ENCODE measurements at regions not wholly inside any gene's neighbourhood (a gene's known extent, or its start where the extent isn't known, plus 50 kb on each side); places are given as distances from the start of the nearest gene placed in this dataset.

DNA sequence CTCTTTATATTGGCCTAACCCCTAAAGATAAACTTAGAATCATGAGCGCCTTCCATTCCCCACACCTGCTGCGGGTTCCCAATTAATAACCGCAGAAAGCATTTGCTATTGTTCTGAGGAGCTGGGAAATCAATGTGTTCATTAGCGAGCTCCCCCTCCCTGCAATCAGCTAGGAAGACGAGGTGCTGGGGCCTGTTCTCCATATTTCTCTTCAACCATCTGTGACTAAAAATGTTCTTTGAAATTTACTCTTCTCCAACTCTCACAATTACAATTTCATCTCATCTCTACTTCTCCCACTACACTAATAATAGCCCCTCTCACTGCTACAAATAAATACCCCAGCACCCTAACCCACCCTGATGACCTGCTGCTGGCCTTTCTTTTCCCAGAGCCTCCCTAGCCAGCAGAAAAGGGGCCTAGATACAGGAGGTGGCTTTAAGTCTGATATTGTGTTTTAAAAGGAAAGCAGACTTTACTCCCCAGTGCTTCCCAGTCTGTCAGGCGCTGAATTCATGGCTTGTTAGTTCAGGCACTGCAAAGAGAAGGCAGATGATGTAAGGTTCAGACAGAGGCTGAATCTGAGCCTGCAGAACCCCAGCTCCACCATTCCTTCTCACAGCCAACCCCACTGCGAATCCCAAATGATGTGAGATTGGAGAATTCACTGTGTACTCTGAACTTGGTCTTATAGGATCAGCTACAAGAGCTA is 477.5 kb upstream of the DAB1 start:
- DNase-seq: no peak

DNA sequence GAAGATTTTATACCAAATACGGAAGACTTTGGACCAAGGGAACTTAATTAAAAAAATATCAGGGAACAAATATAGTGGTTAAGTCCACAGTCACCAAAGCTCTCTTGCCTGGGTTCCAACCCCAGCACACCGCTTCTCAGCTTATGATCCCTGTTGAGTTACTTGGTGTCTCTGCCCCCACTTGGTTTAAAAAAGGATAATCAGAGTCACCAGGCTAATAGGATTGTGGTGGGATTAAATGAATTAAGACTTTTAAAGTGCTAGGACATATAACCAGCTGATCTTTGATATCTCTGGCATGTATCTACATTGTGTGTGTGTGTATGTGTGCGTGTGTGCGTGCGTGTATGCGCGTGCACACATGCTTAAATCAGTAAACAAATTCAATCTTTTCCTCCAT is 474.7 kb upstream of the DAB1 start:
- DNase-seq: no peak

DNA sequence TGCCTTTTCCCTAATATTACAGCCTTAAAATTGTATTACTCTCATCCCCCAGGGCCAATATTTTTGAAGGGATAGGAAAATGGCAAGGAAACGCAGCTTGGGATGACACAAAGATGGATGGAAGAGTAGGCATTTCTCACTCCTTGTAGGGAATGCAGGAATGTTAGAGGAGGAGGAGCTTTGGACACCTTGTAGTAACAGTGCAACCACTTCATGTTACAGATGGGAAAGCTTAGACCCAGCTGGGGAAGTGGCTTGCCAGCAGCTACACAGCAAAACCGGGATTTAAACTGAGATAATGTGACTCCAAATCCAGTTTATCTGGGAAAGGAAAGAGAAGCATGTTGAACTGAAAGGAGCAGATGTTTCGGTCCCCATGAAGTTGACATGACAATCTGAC is 473.7 kb upstream of the DAB1 start:
- DNase-seq: no peak

DNA sequence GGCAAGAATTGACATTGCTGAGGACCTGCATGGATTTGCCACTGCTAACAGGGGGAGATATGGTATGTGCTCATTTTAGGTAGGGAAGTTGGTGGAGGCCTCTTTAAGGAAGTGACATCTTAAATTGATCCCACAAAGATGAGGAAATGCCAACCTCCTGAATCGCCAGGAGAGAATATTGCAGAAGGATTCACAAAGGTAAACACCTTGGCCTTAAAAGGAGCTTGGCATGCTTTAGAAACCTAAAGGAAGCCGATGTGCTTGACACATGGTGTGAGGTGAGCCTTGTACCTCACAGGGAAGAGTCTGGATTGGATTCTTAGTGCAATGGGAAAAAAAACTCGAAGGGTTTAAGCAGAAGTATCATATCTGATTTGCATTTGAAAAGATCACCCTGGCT is 470.5 kb upstream of the DAB1 start:
- no peak for DNase-seq

DNA sequence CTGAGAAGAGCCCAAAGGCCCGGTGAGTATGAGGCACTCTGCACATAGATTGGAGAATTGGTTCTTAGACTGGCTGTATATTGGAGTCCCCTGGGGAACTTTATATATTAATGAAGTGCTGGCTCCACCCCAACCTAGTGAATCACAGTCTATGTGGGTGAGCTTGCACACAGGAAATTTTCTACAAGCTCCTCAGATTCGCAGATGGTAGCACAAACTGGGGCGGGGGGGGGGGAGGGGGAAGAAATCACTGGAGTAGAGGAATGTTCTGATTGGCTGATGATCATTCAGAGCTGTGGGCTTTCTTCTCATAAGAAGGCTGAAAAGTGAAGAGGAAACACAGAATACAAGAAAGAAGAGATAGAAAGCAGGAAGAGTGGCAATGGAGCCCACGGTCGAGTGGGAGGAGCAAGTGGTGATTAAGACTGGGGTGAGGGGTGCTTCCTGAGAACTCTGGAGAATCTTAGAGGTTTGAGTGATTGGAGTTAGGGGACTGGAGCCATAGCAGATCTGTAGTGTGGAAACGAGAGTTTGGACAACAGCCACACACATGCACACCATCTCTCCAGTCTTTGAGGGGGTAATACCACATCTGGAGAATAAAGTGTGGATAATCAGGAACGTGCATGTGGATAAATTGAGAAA is 465.9 kb upstream of the DAB1 start:
- no peak for DNase-seq

DNA sequence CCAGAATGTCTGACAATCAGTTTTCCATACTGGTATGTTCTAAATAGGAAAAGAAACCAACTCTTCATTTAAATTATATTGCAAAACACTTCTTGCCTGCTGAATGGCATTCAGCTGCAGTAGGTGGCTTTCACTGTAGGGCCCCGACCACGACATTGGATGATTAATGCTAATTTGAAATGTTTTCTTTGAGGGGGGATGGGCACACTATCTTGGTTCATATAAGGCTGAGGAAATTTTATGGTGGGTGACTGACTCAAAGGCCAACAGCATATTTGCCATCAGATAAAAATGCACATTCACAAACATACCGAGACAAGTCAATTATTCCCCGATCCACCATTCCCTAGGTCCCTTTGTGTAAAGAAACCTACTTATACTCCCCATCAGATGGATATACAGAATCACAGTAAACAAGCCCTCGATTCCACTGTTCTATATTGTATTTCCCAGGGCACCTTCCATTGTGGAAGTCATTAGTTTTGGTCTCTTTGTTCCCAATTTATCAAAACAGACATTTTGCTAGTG is 464.2 kb upstream of the DAB1 start:
- no peak for DNase-seq

DNA sequence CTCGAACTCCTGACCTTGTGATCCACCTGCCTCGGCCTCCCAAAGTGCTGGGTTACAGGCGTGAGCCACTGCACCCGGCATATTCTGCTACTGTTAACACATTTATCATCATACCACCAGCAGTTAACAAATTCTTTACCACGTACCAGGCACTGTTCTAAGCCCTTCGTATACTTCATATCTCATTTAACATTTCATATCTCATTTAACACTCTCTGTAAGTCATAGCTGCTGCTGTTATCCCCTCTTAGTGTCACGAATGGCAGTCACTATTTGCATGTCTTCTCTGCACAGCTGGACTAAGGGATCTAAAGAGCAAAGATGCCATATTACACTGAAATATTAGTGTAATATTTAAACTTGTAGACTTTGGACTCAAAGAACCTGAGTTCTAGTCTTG is 462.5 kb upstream of the DAB1 start:
- no peak for DNase-seq

DNA sequence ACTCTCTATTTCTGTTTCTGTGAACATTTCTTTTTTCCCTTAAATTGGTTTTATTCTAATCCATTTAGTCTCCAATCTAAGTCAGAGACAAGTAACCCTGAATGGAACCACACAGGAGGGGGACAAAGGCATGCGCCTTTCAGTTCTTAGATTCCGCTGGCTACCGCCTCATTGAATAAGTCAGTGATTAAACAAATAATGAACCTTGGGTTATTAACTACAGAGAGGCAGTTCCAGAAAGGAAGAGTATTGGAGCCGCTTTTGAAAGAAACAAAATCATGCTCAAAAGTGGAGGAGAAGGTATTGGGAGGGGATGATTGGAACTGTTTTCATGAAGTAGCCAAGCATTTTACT is 459.8 kb upstream of the DAB1 start:
- no peak for DNase-seq

DNA sequence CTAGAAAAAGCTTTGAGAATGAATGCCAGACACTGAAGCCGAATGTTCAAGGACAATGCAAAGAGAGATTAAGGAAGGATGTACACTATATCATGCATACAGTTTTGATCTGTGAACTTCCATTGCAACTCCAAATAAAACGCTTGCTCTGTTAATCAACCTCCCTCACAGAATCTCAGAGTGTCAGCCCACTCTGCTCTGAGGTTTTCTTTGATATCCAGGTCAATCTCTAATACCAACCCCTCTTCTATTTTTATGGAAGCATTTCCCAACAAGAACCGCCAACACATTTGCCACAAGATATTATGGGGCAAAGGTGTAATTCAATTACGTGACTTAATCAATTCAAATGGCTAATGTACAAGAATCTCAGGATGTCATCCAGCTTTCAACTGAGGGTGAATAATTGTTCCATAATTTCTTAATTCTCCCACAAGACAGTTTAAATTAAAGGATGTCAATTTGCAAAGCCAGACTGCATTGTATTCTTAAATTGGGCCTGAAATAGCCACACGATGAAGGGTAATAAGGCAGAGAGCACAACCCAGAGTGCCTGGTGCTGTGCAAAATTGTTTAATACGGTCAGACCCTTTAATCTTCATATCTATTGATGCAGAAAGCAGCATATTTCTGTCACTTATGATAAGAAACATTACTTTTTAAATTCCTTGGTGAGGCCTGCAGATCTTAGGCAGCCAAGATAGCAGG is 459.2 kb upstream of the DAB1 start:
- DNase-seq: no peak

DNA sequence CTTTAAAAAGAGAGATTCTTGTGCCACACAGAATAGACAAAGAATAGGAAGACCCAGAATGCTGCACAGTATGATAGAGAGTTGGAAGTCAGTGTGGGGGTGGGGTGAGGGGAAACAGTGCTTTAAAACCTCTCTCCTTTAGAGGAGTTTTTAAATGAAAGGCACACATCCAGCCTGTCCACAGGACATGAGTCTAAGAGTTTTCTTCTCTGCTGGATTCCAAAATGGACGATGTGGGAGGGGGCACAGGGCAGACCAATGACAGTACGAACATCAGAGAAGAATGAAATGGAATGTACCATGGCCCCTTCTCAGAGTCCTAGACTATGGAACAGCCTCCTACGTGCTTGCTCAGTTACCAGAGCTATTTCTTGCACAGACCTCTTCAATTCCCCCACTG is 458.2 kb upstream of the DAB1 start:
- no peak for DNase-seq

DNA sequence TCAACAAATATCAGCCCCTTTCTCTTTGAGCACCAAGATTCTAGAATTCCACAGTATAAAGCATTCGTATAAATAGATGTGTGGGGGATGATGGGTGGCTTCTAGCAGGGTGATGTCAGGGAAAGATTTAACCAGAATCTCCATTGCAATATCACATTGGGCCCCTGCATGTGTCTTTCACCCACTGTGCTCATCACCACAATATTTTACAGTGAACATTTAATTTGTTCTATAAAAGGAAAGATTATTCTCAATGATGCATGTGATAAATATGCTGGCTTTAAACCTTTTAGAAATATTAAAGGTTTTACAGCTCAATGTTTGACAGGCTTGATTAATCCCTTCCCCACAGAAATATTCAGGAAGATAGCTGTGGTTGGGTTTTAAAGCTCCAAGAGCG is 457.8 kb upstream of the DAB1 start:
- DNase-seq: no peak

DNA sequence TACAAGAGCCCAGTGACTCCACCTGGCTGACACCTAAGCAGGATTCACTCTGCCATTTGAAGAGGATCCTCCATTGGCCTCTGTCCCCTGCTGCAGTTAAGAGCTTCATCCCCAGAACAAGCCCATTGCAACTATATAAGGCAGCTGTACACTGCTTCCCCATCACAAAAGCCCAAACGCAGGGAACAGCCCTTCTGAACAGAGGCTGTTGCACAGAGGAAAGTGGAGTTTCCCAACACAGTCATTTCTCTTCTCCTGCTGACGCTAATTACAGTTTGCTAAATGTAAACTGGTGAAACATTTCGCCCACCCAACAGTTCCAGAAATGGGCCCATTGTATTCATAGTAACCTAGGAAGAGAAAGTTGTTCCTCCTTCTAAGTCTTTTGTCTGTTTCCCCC is 455.8 kb upstream of the DAB1 start:
- DNase-seq: no peak

DNA sequence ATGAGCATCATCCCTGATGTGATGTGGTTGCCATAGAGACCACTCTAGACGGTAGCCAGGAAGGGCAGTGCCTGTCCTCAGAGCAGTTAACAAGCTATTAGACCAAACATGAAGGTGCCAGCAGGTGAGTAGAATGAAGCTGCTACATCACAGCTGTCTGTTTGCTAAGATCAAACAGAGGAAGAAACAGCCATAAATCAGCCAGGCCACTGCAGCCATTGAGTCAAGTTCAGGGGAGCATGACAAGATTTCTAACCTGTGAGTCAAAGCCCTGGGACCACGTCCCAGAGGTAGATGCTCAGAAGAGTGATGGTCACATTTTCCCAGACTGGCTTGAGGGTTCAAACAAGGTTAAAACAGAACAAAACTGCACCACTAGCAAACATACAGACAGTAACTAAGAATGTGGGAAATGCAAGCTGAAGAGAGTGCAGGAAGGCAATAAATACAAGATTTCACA is 450.6 kb upstream of the DAB1 start:
- no peak for DNase-seq

DNA sequence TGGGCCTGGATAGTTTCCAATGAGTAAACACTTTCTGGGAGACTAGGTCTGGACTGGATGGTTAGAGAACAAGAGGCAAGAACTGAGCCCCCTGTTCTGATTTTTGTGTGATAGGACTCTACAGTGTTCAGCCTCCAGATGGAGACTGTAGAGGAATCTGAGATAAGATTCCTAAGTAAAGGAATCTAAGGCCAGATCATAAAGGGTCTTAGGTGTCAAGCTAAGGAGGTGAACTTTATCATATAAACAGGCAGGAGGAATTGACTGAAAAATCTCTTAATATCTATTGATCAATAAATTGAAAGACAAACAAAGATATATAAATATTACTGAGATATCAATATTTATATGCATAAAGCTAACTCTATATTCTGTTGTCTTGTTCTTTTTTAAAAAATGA is 449.1 kb upstream of the DAB1 start:
- DNase-seq: no peak

DNA sequence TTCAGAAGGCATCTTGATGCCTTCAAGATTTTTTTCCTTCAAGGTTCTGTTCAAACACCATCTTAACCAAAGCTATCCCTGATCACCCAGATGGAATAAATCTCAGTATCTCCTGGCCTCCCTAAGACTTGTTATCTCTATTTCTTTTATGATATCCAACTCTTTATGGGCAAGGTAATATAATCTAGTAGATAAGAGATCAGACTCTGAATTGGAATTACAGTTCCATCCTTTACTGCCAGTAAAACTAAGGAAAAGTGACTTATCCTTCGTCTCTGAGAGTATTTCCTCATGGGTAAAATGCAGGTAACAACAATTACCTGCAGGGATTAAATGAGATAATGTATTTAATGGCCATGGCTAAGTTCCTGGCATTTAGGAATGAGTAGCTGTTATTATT is 445.0 kb upstream of the DAB1 start:
- DNase-seq: no peak

DNA sequence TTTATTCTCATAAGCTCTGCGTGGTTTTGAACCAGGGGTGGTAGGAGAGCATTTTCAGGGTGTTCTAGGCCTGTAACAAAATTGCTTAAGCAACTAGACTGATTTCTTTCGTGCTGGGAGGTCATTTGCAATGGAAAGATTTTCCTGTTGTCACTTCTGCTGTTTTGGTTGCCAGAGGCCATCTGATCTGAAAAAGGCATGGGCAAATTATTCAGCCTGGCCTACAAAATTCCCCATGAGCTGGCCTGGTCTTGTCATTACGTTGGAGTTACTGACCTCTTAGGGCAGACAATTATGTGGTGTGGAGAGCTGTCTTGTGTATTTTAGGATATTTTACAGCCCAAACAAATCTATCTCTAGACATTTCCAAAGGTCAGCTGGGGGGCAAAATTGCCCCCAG is 444.4 kb upstream of the DAB1 start:
- DNase-seq: no peak

DNA sequence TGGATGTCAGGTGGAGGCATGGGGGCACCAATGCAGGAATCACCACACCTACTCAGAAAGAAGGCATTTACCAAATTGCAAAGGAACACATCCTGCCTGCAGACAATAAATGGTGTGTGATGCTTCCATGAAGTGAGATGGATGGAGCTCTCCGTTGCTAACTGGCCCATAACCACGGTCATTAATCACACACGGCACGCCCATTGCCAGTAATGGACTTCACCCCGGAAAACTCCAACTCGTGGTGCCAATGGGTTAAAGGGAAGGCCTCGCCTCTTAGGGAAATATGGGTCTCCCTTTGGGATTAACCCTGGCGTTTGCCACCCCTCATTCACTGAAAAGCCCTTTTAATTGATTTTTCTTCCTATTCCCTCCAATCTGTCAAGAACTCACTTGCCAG is 443.1 kb upstream of the DAB1 start:
- DNase-seq: no peak

DNA sequence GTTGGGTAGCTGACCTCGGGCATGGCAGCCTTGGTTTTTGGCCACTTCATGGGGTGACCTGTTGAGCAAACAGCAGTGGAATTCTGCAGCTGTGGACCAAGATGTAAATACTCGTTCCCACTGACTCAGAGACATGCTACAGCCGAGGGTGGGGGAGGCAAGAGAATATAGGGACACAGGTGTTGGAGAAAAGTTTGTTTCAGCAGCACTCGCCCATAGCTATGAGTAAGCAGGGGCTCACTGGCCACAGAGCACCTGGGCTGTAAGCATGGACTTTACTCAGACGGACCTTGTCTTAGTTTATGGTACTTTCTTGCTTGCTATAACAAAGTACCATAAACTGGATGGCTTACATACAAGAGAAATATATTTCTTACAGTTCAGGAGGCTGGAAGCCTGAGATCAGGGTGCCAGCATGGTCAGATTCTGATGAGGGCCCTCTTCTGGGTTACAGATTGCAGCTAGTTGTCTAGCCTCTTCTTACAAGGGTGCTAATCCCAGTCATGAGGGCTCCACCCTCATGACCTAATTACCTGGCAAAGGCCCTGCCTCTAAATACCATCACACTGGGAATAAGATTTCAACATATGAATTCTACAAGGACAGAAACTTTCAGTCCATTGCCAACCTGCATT is 437.2 kb upstream of the DAB1 start:
- no peak for DNase-seq

DNA sequence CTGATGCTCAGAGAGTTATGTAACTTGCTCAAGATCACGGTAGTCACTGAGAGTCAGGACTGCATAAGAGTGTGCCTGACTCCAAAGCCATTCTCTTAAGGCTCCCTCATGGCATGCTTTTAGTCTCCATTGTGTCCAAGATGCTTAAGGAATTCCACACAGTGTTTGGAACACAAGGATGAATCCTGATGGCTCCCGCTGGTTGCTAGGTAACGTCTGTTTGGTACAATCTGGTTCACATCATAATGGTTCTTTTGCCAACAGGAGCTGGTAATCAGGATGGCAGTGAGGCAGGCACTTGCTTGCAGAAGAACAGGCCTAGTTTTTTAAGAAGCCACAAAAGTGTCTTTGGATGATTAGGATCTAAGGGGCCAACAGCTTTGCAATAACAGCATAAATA is 436.5 kb upstream of the DAB1 start:
- no peak for DNase-seq

DNA sequence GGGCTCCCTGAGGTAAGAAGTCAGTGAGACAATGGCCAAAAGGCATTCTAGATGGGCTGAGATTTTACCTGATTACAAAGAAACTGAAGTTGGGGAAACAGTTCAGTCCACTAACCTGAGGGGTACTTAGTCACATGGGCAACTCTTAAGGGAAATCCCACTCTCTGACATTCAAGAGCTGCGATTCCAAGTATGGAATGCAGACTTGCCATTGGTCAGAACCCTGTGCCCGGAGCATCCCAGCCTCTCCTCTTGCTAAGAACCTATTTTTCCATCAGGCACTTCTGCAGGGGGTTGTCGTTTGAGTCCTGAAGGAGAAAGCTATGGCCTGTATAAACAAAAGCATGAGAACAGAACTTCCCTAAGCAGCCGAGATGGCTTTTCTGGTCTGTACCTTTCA is 434.9 kb upstream of the DAB1 start:
- DNase-seq: no peak

DNA sequence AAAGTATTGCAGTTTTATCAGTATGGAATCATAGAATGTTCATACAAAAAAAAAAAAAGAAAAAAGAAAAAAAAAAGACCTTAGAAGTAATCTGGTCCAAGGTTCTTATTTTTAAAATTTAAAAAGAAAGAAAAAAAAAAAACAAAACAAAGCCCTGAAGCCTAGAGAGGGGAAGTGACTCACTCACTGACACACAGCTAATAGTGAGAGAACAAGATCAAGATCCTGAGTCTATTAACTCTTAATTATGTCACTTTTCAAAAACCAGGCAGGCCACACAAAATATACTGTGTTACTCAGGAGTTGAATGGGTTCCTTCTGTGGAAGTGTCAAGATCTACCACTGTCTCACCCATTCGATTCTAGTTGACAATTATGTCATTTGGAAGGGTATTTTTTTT is 433.9 kb upstream of the DAB1 start:
- DNase-seq: no peak

DNA sequence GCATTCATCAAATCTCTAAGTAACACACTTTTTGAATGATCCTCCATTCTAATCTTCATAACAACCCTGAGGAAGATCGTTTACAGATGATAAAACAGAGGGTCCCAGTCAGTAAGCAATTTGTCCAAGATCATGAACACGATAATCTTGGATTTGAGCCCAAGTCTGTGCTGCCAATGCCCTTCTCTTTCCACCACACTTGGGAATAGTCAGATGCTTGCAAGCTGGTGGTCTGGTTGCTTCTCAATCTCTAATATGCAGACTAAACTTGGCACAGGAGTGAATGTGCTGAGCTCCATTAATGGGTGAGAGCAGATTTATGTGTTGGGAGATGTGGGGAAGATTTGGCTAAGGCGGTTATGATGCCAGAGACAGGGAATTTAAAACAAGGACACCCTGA is 430.6 kb upstream of the DAB1 start:
- DNase-seq: no peak

DNA sequence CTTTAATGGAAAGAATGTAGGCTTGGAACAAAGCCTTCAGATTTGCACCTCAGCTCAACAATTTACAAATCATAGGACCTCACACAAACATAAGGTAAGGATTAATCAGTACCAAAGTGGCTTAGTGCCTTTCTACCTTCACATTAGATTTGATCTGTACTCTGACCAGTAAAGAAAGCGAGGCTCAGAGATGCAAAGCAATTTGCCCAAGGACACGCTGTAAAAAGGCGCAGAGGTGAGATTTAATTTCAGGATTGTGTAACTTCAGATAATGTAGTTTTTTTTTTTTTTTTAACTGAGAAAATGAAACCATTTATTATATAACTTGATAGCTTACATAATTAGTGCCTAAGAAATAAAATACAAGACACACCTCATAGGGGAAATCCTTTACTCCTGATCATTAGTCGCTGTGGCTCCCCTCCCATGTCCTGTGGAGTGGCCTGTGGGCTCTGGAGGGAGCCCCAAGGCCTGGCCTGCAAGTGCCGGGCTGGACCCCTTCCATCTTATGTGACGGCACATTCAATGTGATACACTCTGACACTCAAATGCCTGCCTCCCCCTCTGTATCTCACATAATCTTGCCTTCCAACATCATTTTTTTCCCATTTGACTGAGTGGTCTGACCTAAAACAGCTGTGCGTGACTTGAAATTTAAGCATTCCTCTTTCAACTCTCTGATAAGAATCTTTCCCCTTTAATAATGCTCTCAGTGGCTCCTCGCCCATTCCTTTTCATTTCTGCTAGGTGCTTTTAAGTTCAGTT is 426.5 kb upstream of the DAB1 start:
- DNase-seq: no peak

Data from CD4-positive, alpha-beta T cell treated with Interferon gamma for 1 hour (primary cell).